Gastroesophageal sphincter (tissue), 4 donors: ENCODE measurements at regions not wholly inside any gene's neighbourhood (a gene's known extent, or its start where the extent isn't known, plus 50 kb on each side); places are given as distances from the start of the nearest gene placed in this dataset.

Experiments used
- ATAC-seq: fragments of 150-250 bp; one replicate; pipeline ENCODE4 v1.9.1; 2016; ENCODE audit warnings: mild to moderate bottlenecking, moderate library complexity
- H3K27ac ChIP-seq, 4 donors: fragments of 200-600 bp; sonication (generic) in 3 of 4; 1 replicate in 3 of 4; 2 replicates in 1 of 4; pipeline ENCODE4 v1.5.1; 2016 to 2019
- H3K27me3 ChIP-seq: fragments of 200-600 bp; sonication (generic); one replicate; pipeline ENCODE4 v1.5.1; 2019
- H3K36me3 ChIP-seq, 2 donors: fragments of 200-600 bp; sonication (generic); one replicate each; pipeline ENCODE4 v1.5.1; 2019; ENCODE audit warnings: control low read depth in 1 of 2
- H3K4me1 ChIP-seq, 3 donors: fragments of 200-600 bp; sonication (generic); 1 replicate in 2 of 3; 2 replicates in 1 of 3; pipeline ENCODE4 v1.5.1; 2016 to 2019; ENCODE audit warnings: control low read depth in 2 of 3
- H3K4me3 ChIP-seq, 2 donors: fragments of 200-600 bp; sonication (generic); one replicate each; pipeline ENCODE4 v1.5.1; 2019; ENCODE audit warnings: mild to moderate bottlenecking in 1 of 2, moderate library complexity in 1 of 2
- H3K9me3 ChIP-seq, 3 donors: fragments of 200-600 bp; sonication (generic); one replicate each; pipeline ENCODE4 v1.5.1; 2017 to 2019; ENCODE audit warnings: control low read depth in 2 of 3
- EP300 ChIP-seq: sonication (generic); formaldehyde crosslinking; IDR thresholded peaks from one replicate; pipeline ENCODE4 v1.6.1; 2017; ENCODE audit warnings: antibody characterized with exemption, mild to moderate bottlenecking
- POLR2A ChIP-seq, 2 donors: fragments of 450-650 bp; IDR thresholded peaks; one replicate each; pipeline ENCODE4 v1.6.1; 2017; ENCODE audit warnings: antibody characterized with exemption in 2 of 2, mild to moderate bottlenecking in 2 of 2, moderate library complexity in 1 of 2
- POLR2AphosphoS5 ChIP-seq: sonication (generic); formaldehyde crosslinking; IDR thresholded peaks from one replicate; pipeline ENCODE4 v1.6.1; 2017; ENCODE audit warnings: antibody characterized with exemption
- WGBS, 2 donors: methylation state at CpG; one replicate each; pipeline ENCODE4 v1.1.5; 2018; ENCODE audit warnings: low coverage in 1 of 2; 5-methylcytosine and 5-hydroxymethylcytosine counted together
- TF ChIP-seq, protein P1 (sequence below), 4 experiments: fragments of 200-600 bp in 2 of 4; fragments of 450-650 bp in 2 of 4; sonication (generic) in 1 of 4; IDR thresholded peaks; one replicate each; pipeline ENCODE4 v1.5.1; 2017 to 2019; ENCODE audit warnings: antibody characterized with exemption in 4 of 4, mild to moderate bottlenecking in 2 of 4, moderate library complexity in 2 of 4

- Histone ChIP-seq H3K27ac (no peak overlapping the region), H3K36me3 (no peaks in the 10 kb centered on the region), H3K27me3 (no peaks in the 10 kb centered on the region), H3K9me3 (no peaks in the 10 kb centered on the region), H3K4me1 (no peaks in the 10 kb centered on the region), H3K4me3 (no peak overlapping the region)
- no peak for ATAC-seq
- no peak for TF ChIP-seq POLR2AphosphoS5
- no peak for TF ChIP-seq EP300
- no peak for TF ChIP-seq POLR2A (IDR thresholded peaks at IDR 0.05)
- TF ChIP-seq, protein P1, sequence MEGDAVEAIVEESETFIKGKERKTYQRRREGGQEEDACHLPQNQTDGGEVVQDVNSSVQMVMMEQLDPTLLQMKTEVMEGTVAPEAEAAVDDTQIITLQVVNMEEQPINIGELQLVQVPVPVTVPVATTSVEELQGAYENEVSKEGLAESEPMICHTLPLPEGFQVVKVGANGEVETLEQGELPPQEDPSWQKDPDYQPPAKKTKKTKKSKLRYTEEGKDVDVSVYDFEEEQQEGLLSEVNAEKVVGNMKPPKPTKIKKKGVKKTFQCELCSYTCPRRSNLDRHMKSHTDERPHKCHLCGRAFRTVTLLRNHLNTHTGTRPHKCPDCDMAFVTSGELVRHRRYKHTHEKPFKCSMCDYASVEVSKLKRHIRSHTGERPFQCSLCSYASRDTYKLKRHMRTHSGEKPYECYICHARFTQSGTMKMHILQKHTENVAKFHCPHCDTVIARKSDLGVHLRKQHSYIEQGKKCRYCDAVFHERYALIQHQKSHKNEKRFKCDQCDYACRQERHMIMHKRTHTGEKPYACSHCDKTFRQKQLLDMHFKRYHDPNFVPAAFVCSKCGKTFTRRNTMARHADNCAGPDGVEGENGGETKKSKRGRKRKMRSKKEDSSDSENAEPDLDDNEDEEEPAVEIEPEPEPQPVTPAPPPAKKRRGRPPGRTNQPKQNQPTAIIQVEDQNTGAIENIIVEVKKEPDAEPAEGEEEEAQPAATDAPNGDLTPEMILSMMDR (IDR thresholded peaks at IDR 0.05), result no peak
- 71 to 92% methylated on average over 4 to 5 of the region's 7 CpGs for WGBS, 2 donors
These were observed 302.1 kb downstream of the MAF start for GRCh38 chr16:79298476-79298875.

GRCh38 chr16:79297805-79298204, 302.7 kb downstream of the MAF start:
- no peak overlapping the region for H3K27ac ChIP-seq
- TF ChIP-seq POLR2AphosphoS5, result no peak
- TF ChIP-seq, protein P1 (IDR thresholded peaks at IDR 0.05), result no peak
- no peak for TF ChIP-seq EP300
- no peak for TF ChIP-seq POLR2A (IDR thresholded peaks at IDR 0.05)
- H3K4me1 ChIP-seq, result no peaks in the 10 kb centered on the region
- no peaks in the 10 kb centered on the region for H3K9me3 ChIP-seq
- 71% methylated on average over 2 of the region's 4 CpGs; no CpG with 5 or more reads in 1 of the 2 donors for WGBS, 2 donors
- H3K4me3 ChIP-seq, result no peak overlapping the region
- ATAC-seq, result no peak
- H3K36me3 ChIP-seq, result no peaks in the 10 kb centered on the region
- no peaks in the 10 kb centered on the region for H3K27me3 ChIP-seq

- Histone ChIP-seq H3K36me3 (no peaks in the 10 kb centered on the region), H3K27me3 (no peaks in the 10 kb centered on the region), H3K4me1 (no peaks in the 10 kb centered on the region), H3K4me3 (no peak overlapping the region), H3K9me3 (no peaks in the 10 kb centered on the region), H3K27ac (no peak overlapping the region)
- TF ChIP-seq POLR2AphosphoS5 (no peak), POLR2A (IDR thresholded peaks at IDR 0.05) (no peak), EP300 (no peak)
- TF ChIP-seq, protein P1 (IDR thresholded peaks at IDR 0.05), result no peak
- no peak for ATAC-seq
- 90 to 97% methylated on average over 9 of the region's 9 CpGs for WGBS, 2 donors
These were observed 303.2 kb downstream of the MAF start for GRCh38 chr16:79297296-79297695.

DNA sequence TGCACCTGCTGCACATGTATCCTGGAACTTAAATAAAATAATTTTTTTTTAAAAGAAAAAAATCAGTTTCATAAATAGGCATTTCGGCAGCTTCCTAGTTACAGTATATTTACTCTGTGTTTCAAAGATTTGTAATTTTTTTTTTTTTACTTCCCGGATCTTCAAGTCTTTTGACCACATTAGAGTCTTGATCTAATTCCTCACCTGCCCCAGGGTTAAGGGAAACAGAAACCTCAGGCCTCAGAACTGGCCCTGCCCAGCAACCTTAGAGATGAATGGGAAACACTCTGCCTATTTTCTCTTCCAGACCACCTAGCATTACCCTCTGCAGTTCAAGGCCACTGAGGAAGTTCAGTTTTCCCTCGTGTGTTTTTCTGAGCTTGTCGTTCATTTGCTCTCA, 304.0 kb downstream of the MAF start:
- H3K27me3 ChIP-seq, result no peaks in the 10 kb centered on the region
- H3K9me3 ChIP-seq, result no peaks in the 10 kb centered on the region
- H3K4me1 ChIP-seq, result no peaks in the 10 kb centered on the region
- TF ChIP-seq POLR2AphosphoS5, result no peak
- no peak for TF ChIP-seq POLR2A (IDR thresholded peaks at IDR 0.05)
- TF ChIP-seq, protein P1 (IDR thresholded peaks at IDR 0.05), result no peak
- TF ChIP-seq EP300, result no peak
- H3K36me3 ChIP-seq, result no peaks in the 10 kb centered on the region
- no peak overlapping the region for H3K4me3 ChIP-seq
- H3K27ac ChIP-seq, result no peak overlapping the region
- 89 to 93% methylated on average over 3 to 4 of the region's 4 CpGs for WGBS, 2 donors
- no peak for ATAC-seq

- WGBS, 2 donors, result 80 to 98% methylated on average over 3 to 5 of the region's 5 CpGs
- no peak for ATAC-seq
- no peak overlapping the region for H3K4me3 ChIP-seq
- TF ChIP-seq, protein P1 (IDR thresholded peaks at IDR 0.05), result no peak
- TF ChIP-seq POLR2A (IDR thresholded peaks at IDR 0.05) (no peak), POLR2AphosphoS5 (no peak), EP300 (no peak)
- H3K36me3 ChIP-seq, result no peaks in the 10 kb centered on the region
- peaks cover 5% of the 10 kb centered on the region for H3K27me3 ChIP-seq
- H3K4me1 ChIP-seq, result no peaks in the 10 kb centered on the region
- H3K9me3 ChIP-seq, result no peaks in the 10 kb centered on the region
- no peak overlapping the region for H3K27ac ChIP-seq
These were observed 304.8 kb downstream of the MAF start for GRCh38 chr16:79295746-79296145.
